GM21529 (cell line): ENCODE measurements at regions not wholly inside any gene's neighbourhood (a gene's known extent, or its start where the extent isn't known, plus 50 kb on each side); places are given as distances from the start of the nearest gene placed in this dataset.

Source experiments
- ATAC-seq: cut with Tn5 transposase; IDR thresholded peaks from one replicate; pipeline ENCODE4 v1.9.1; 2021; ENCODE audit not compliant: unreplicated experiment

- ATAC-seq, result no peak
Observed at GRCh38 chr17:71709946-71710345, 410.9 kb upstream of the SOX9 start.

GRCh38 chr17:71710816-71711215 is 410.0 kb upstream of the SOX9 start:
- no peak for ATAC-seq

- ATAC-seq, result no peak
Observed at GRCh38 chr17:71713846-71714245, 407.0 kb upstream of the SOX9 start.

GRCh38 chr17:71724339-71724738 is 396.5 kb upstream of the SOX9 start:
- ATAC-seq, result no peak

- no peak for ATAC-seq
Observed at GRCh38 chr17:71725811-71726210, 395.0 kb upstream of the SOX9 start.

- ATAC-seq, result no peak
Observed at GRCh38 chr17:71726341-71726740, 394.5 kb upstream of the SOX9 start.

- no peak for ATAC-seq
Observed at GRCh38 chr17:71727292-71727691, 393.5 kb upstream of the SOX9 start.

- no peak for ATAC-seq
Observed at GRCh38 chr17:71727723-71728122, 393.1 kb upstream of the SOX9 start.

- no peak for ATAC-seq
Observed at GRCh38 chr17:71730871-71731270, 389.9 kb upstream of the SOX9 start.

GRCh38 chr17:71735893-71736292 is 384.9 kb upstream of the SOX9 start:
- ATAC-seq, result no peak

- ATAC-seq, result no peak
Observed at GRCh38 chr17:71740866-71741265, 380.0 kb upstream of the SOX9 start.

GRCh38 chr17:71741836-71742235 is 379.0 kb upstream of the SOX9 start:
- ATAC-seq, result no peak

GRCh38 chr17:71748872-71749271 is 371.9 kb upstream of the SOX9 start:
- no peak for ATAC-seq

GRCh38 chr17:71753070-71753469 is 367.8 kb upstream of the SOX9 start:
- ATAC-seq, result no peak

GRCh38 chr17:71757156-71757555 is 363.7 kb upstream of the SOX9 start:
- no peak for ATAC-seq

- no peak for ATAC-seq
Observed at GRCh38 chr17:71757956-71758355, 362.9 kb upstream of the SOX9 start.

GRCh38 chr17:71759422-71760060 is 361.3 kb upstream of the SOX9 start:
- ATAC-seq, result no peak

- ATAC-seq, result no peak
Observed at GRCh38 chr17:71760062-71760720, 360.6 kb upstream of the SOX9 start.

GRCh38 chr17:71762526-71762925 is 358.3 kb upstream of the SOX9 start:
- no peak for ATAC-seq

GRCh38 chr17:71764505-71764904 is 356.3 kb upstream of the SOX9 start:
- no peak for ATAC-seq

GRCh38 chr17:71765437-71765836 is 355.4 kb upstream of the SOX9 start:
- ATAC-seq, result no peak

GRCh38 chr17:71769850-71770249 is 351.0 kb upstream of the SOX9 start:
- no peak for ATAC-seq

GRCh38 chr17:71777048-71777640 is 343.7 kb upstream of the SOX9 start:
- ATAC-seq, result no peak
